K562 (cell line): ENCODE measurements at regions not wholly inside any gene's neighbourhood (a gene's known extent, or its start where the extent isn't known, plus 50 kb on each side); places are given as distances from the start of the nearest gene placed in this dataset.
A peak's percentile ranks its signal among the peaks of the same experiment; 100 is the strongest.

Source experiments
- BDP1 ChIP-seq: IDR thresholded peaks from 3 replicates; pipeline ENCODE4 v1.6.1; 2011; ENCODE audit not compliant: insufficient read length, insufficient read depth
- CBFB ChIP-seq: sonication (generic); formaldehyde crosslinking; IDR thresholded peaks from 2 replicates; pipeline ENCODE4 v1.4.0; 2020; ENCODE audit warnings: mild to moderate bottlenecking, missing genetic modification reagents
- DPF2 ChIP-seq: fragments of 450-650 bp; IDR thresholded peaks from 2 replicates; pipeline ENCODE4 v1.6.1; 2016
- E2F1 ChIP-seq: sonication (generic); formaldehyde crosslinking; IDR thresholded peaks from 2 replicates; pipeline ENCODE4 v1.8.1; 2023; ENCODE audit warnings: mild to moderate bottlenecking, missing genetic modification reagents, moderate library complexity
- ESRRB ChIP-seq: fragments of 250-450 bp; sonication (Bioruptor Pico); IDR thresholded peaks from 2 replicates; pipeline ENCODE4 v1.5.0; 2020; ENCODE audit warnings: mild to moderate bottlenecking, moderate library complexity, borderline replicate concordance
- FOSL1 ChIP-seq: fragments of 200-800 bp; sonication (Bioruptor generic); conservative IDR thresholded peaks from 2 replicates; pipeline ENCODE4 v1.6.1; 2016; ENCODE audit warnings: missing genetic modification characterization, missing compliant biosample characterization
- GTF2B ChIP-seq: IDR thresholded peaks from 2 replicates; pipeline ENCODE4 v1.6.1; 2011; ENCODE audit not compliant: insufficient read length; ENCODE audit errors: extremely low read depth
- HLTF ChIP-seq: fragments of 450-650 bp; IDR thresholded peaks from 2 replicates; pipeline ENCODE4 v1.6.1; 2016
- HNRNPK ChIP-seq: fragments of 200-400 bp; formaldehyde crosslinking; IDR thresholded peaks from one replicate; pipeline ENCODE4 v1.6.1; 2018; ENCODE audit warnings: mild to moderate bottlenecking, low read depth, low read length; ENCODE audit not compliant: poor library complexity, severe bottlenecking
- KLF16 ChIP-seq: IDR thresholded peaks from 2 replicates; pipeline ENCODE4 v1.6.1; 2016; ENCODE audit warnings: antibody characterized with exemption
- MCM7 ChIP-seq, 2 experiments: fragments of 450-650 bp; IDR thresholded peaks; 2 replicates each; pipeline ENCODE4 v1.6.1; 2016 to 2018
- MYBL2 ChIP-seq, 2 experiments: fragments of 450-650 bp in 1 of 2; sonication (generic) in 1 of 2; formaldehyde crosslinking in 1 of 2; IDR thresholded peaks; 2 replicates each; pipeline versions ENCODE4 v1.6.1 to v1.8.1; 2017 to 2022; ENCODE audit warnings: borderline replicate concordance in 1 of 2, inconsistent platforms in 1 of 2, low read depth in 1 of 2, mild to moderate bottlenecking in 1 of 2, missing genetic modification reagents in 1 of 2, moderate library complexity in 1 of 2
- PHF21A ChIP-seq: fragments of 450-650 bp; IDR thresholded peaks from 2 replicates; pipeline ENCODE4 v1.6.1; 2017; ENCODE audit warnings: low read depth, borderline replicate concordance
- PML ChIP-seq: IDR thresholded peaks from 2 replicates; pipeline ENCODE4 v1.6.1; 2012; ENCODE audit warnings: low read length, inconsistent platforms
- RHOXF2B ChIP-seq: fragments of 250-450 bp; sonication (Bioruptor Pico); conservative IDR thresholded peaks from 2 replicates; pipeline ENCODE4 v1.5.1; 2021
- RNF2 ChIP-seq: sonication (generic); IDR thresholded peaks from 2 replicates; pipeline ENCODE4 v1.6.1; 2016
- SMAD3 ChIP-seq: fragments of 450-650 bp; formaldehyde crosslinking; conservative IDR thresholded peaks from 2 replicates; pipeline ENCODE4 v1.4.0; 2020; ENCODE audit warnings: mild to moderate bottlenecking
- SOX6 ChIP-seq: fragments of 450-650 bp; IDR thresholded peaks from 2 replicates; pipeline ENCODE4 v1.6.1; 2014; ENCODE audit warnings: mild to moderate bottlenecking
- TAF7 ChIP-seq: fragments of 450-650 bp; IDR thresholded peaks from 2 replicates; pipeline ENCODE4 v1.6.1; 2016; ENCODE audit warnings: missing genetic modification characterization, missing compliant biosample characterization
- TARDBP ChIP-seq: fragments of 450-650 bp; IDR thresholded peaks from 2 replicates; pipeline ENCODE4 v1.6.1; 2016
- TOE1 ChIP-seq, 2 experiments: fragments of 450-650 bp in 1 of 2; sonication (generic) in 1 of 2; formaldehyde crosslinking in 1 of 2; IDR thresholded peaks; 2 replicates each; pipeline versions ENCODE4 v1.7.1 to v1.8.0; 2016 to 2022; ENCODE audit warnings: borderline replicate concordance in 2 of 2, mild to moderate bottlenecking in 2 of 2, antibody characterized with exemption in 1 of 2, inconsistent platforms in 1 of 2, low read depth in 1 of 2, missing genetic modification reagents in 1 of 2, moderate library complexity in 1 of 2
- UBTF ChIP-seq, 2 experiments: IDR thresholded peaks; 2 replicates each; pipeline ENCODE4 v1.6.1; 2012; ENCODE audit warnings: improper control_type of control experiment in 2 of 2, low read depth in 2 of 2, low read length in 2 of 2, borderline replicate concordance in 1 of 2
- ZBTB17 ChIP-seq: fragments of 450-650 bp; formaldehyde crosslinking; IDR thresholded peaks from 2 replicates; pipeline ENCODE4 v1.4.0; 2020; ENCODE audit warnings: mild to moderate bottlenecking
- ZBTB2 ChIP-seq: fragments of 450-650 bp; IDR thresholded peaks from 2 replicates; pipeline ENCODE4 v1.6.1; 2016; ENCODE audit warnings: antibody characterized with exemption
- ZNF24 ChIP-seq: fragments of 450-650 bp; IDR thresholded peaks from 2 replicates; pipeline ENCODE4 v1.6.1; 2016
- ZNF384 ChIP-seq: IDR thresholded peaks from 2 replicates; pipeline ENCODE4 v1.6.1; 2012; ENCODE audit warnings: low read depth, low read length, improper control_type of control experiment

GRCh38 chr10:80771902-80772555, 234.3 kb downstream of the SH2D4B start (continued):
- TF ChIP-seq GTF2B (no peak), ZBTB2 (peak; percentile 60; the same call in 1 of the 2 replicates), MYBL2 (IDR thresholded peaks at IDR 0.05; ENCODE audit: low read depth) (no peak; the same call in 1 of the 2 replicates), MYBL2 (CRISPR knock-in tag; IDR thresholded peaks at IDR 0.05; ENCODE audit: borderline replicate concordance) (no peak), BDP1 (no peak), KLF16 (peak; percentile 92), ZBTB17 (CRISPR knock-in tag) (0 out of 2 replicates have a peak, but pooled peaks have one; percentile 37), ESRRB (CRISPR knock-in tag) (no peak), ZNF24 (0 out of 2 replicates have a peak, but pooled peaks have one; percentile 14), SOX6 (peak; percentile 90), HLTF (no peak), TAF7 (tag) (no peak), TARDBP (peak; percentile 61; the same call in 1 of the 2 replicates), CBFB (CRISPR knock-in tag) (no peak), PHF21A (no peak), FOSL1 (tag) (no peak), UBTF (IDR thresholded peaks at IDR 0.05; ENCODE audit: borderline replicate concordance in 1 of 2, low read depth in 2 of 2, low read length in 2 of 2) (peak in 1 of 2 experiments; percentile 28; a peak in 1 of 4 replicates), SMAD3 (CRISPR knock-in tag) (no peak), TOE1 (IDR thresholded peaks at IDR 0.05; ENCODE audit: borderline replicate concordance) (no peak), TOE1 (CRISPR knock-in tag; IDR thresholded peaks at IDR 0.05; ENCODE audit: borderline replicate concordance, low read depth) (no peak), RNF2 (peak; percentile 91), DPF2 (peak; percentile 93), HNRNPK (no peak), RHOXF2B (no peak), ZNF384 (no peak), MCM7 (IDR thresholded peaks at IDR 0.05) (no peak), E2F1 (CRISPR knock-in tag) (no peak), PML (peak; percentile 89)
